Activated naive CD4-positive, alpha-beta T cell treated with anti-CD3 and anti-CD28 coated beads, Interleukin-2, amount 50 U/mL, for 72 hours (primary cell): ENCODE measurements at regions not wholly inside any gene's neighbourhood (a gene's known extent, or its start where the extent isn't known, plus 50 kb on each side); places are given as distances from the start of the nearest gene placed in this dataset.

Experiments used
- ATAC-seq, 2 donors: fragments of 150-1000 bp; cut with Tn5 transposase; 2 replicates each; pipeline ENCODE4 v1.10.0; 2021; ENCODE audit warnings: mild to moderate bottlenecking in 2 of 2, moderate library complexity in 2 of 2
- DNase-seq, 2 donors: peaks; one replicate each; pipeline ENCODE4 v3.0.0; 2021 to 2022; ENCODE audit warnings: low spot score in 2 of 2
- H3K27ac Mint-ChIP-seq, 2 donors: one replicate each; pipeline ENCODE4 v1.8.0; 2022; ENCODE audit warnings: mild to moderate bottlenecking in 2 of 2, mixed read lengths in 2 of 2
- H3K36me3 Mint-ChIP-seq, 2 donors: one replicate each; pipeline ENCODE4 v1.8.0; 2022; ENCODE audit warnings: mixed read lengths in 2 of 2
- H3K9me3 Mint-ChIP-seq, 2 donors: one replicate each; pipeline ENCODE4 v1.8.0; 2022; ENCODE audit warnings: mixed read lengths in 2 of 2

GRCh38 chr1:218815076-218815475, 358.6 kb upstream of the LYPLAL1 start:
- no peaks in the 10 kb centered on the region for H3K36me3 Mint-ChIP-seq
- ATAC-seq (no peak), DNase-seq (no peak)
- peaks cover 0 to 10% of the 10 kb centered on the region in 2 donors for H3K9me3 Mint-ChIP-seq
- H3K27ac Mint-ChIP-seq: no peak overlapping the region

- no peaks in the 10 kb centered on the region for H3K36me3 Mint-ChIP-seq
Observed at GRCh38 chr1:218817071-218817470, 356.6 kb upstream of the LYPLAL1 start.

GRCh38 chr1:218817691-218818465, 355.8 kb upstream of the LYPLAL1 start:
- ATAC-seq: no peak
- no peak overlapping the region for H3K27ac Mint-ChIP-seq

More at GRCh38 chr1:218817071-218817470, 356.6 kb upstream of the LYPLAL1 start:
- peaks cover 6 to 10% of the 10 kb centered on the region in 2 donors for H3K9me3 Mint-ChIP-seq
- no peak for DNase-seq
- H3K27ac Mint-ChIP-seq: no peak overlapping the region
- ATAC-seq: no peak

GRCh38 chr1:218823291-218823900, 350.3 kb upstream of the LYPLAL1 start:
- Mint-ChIP-seq H3K36me3 (no peaks in the 10 kb centered on the region), H3K9me3 (peaks cover 10 to 11% of the 10 kb centered on the region in 2 donors), H3K27ac (no peak overlapping the region)
- no peak for DNase-seq
- ATAC-seq: no peak

More at GRCh38 chr1:218817691-218818465, 355.8 kb upstream of the LYPLAL1 start:
- H3K9me3 Mint-ChIP-seq: peaks cover 6 to 10% of the 10 kb centered on the region in 2 donors
- H3K36me3 Mint-ChIP-seq: no peaks in the 10 kb centered on the region
- DNase-seq: no peak

- ATAC-seq: no peak
- no peaks in the 10 kb centered on the region for H3K36me3 Mint-ChIP-seq
- DNase-seq: no peak
- H3K27ac Mint-ChIP-seq: no peak overlapping the region
- peaks cover 5 to 7% of the 10 kb centered on the region in 2 donors for H3K9me3 Mint-ChIP-seq
Observed at GRCh38 chr1:218827486-218827885, 346.2 kb upstream of the LYPLAL1 start.

GRCh38 chr1:218828125-218828650, 345.5 kb upstream of the LYPLAL1 start:
- no peak for DNase-seq
- no peak overlapping the region for H3K27ac Mint-ChIP-seq
- H3K9me3 Mint-ChIP-seq: peaks cover 5 to 7% of the 10 kb centered on the region in 2 donors

GRCh38 chr1:218829097-218829496, 344.6 kb upstream of the LYPLAL1 start:
- peaks cover 2 to 10% of the 10 kb centered on the region in 2 donors for H3K9me3 Mint-ChIP-seq
- DNase-seq (no peak), ATAC-seq (no peak)
- H3K36me3 Mint-ChIP-seq: no peaks in the 10 kb centered on the region
- no peak overlapping the region for H3K27ac Mint-ChIP-seq

More at GRCh38 chr1:218828125-218828650, 345.5 kb upstream of the LYPLAL1 start:
- no peaks in the 10 kb centered on the region for H3K36me3 Mint-ChIP-seq
- ATAC-seq: no peak

GRCh38 chr1:218835609-218836008, 338.1 kb upstream of the LYPLAL1 start:
- no peak for DNase-seq
- ATAC-seq: no peak
- H3K9me3 Mint-ChIP-seq: peaks cover 3 to 15% of the 10 kb centered on the region in 2 donors
- H3K36me3 Mint-ChIP-seq: no peaks in the 10 kb centered on the region
- no peak overlapping the region for H3K27ac Mint-ChIP-seq

GRCh38 chr1:218836264-218836663, 337.4 kb upstream of the LYPLAL1 start:
- peaks cover 3 to 15% of the 10 kb centered on the region in 2 donors for H3K9me3 Mint-ChIP-seq
- DNase-seq (no peak), ATAC-seq (no peak)
- no peak overlapping the region for H3K27ac Mint-ChIP-seq
- H3K36me3 Mint-ChIP-seq: no peaks in the 10 kb centered on the region

- Mint-ChIP-seq H3K27ac (no peak overlapping the region), H3K36me3 (no peaks in the 10 kb centered on the region), H3K9me3 (peaks cover 3 to 11% of the 10 kb centered on the region in 2 donors)
- DNase-seq (no peak), ATAC-seq (no peak)
Observed at GRCh38 chr1:218837051-218837450, 336.6 kb upstream of the LYPLAL1 start.

- DNase-seq (no peak), ATAC-seq (no peak)
- no peaks in the 10 kb centered on the region for H3K36me3 Mint-ChIP-seq
- H3K9me3 Mint-ChIP-seq: peaks cover 14 to 17% of the 10 kb centered on the region in 2 donors
- H3K27ac Mint-ChIP-seq: no peak overlapping the region
Observed at GRCh38 chr1:218845589-218845988, 328.1 kb upstream of the LYPLAL1 start.

- ATAC-seq (no peak), DNase-seq (no peak)
- H3K9me3 Mint-ChIP-seq: peaks cover 14 to 17% of the 10 kb centered on the region in 2 donors
- H3K36me3 Mint-ChIP-seq: no peaks in the 10 kb centered on the region
- no peak overlapping the region for H3K27ac Mint-ChIP-seq
Observed at GRCh38 chr1:218846181-218846580, 327.5 kb upstream of the LYPLAL1 start.

GRCh38 chr1:218847089-218847768, 326.4 kb upstream of the LYPLAL1 start:
- DNase-seq: no peak
- Mint-ChIP-seq H3K27ac (no peak overlapping the region), H3K9me3 (peaks cover 17 to 21% of the 10 kb centered on the region in 2 donors), H3K36me3 (no peaks in the 10 kb centered on the region)
- no peak for ATAC-seq

- Mint-ChIP-seq H3K36me3 (no peaks in the 10 kb centered on the region), H3K9me3 (peaks cover 17 to 18% of the 10 kb centered on the region in 2 donors), H3K27ac (no peak overlapping the region)
- no peak for DNase-seq
- no peak for ATAC-seq
Observed at GRCh38 chr1:218848009-218848408, 325.7 kb upstream of the LYPLAL1 start.

- Mint-ChIP-seq H3K9me3 (peaks cover 9 to 16% of the 10 kb centered on the region in 2 donors), H3K27ac (no peak overlapping the region), H3K36me3 (no peaks in the 10 kb centered on the region)
- DNase-seq (no peak), ATAC-seq (no peak)
Observed at GRCh38 chr1:218850367-218850766, 323.3 kb upstream of the LYPLAL1 start.

- no peaks in the 10 kb centered on the region for H3K36me3 Mint-ChIP-seq
- no peak for ATAC-seq
- H3K9me3 Mint-ChIP-seq: peaks cover 3 to 10% of the 10 kb centered on the region in 2 donors
- no peak overlapping the region for H3K27ac Mint-ChIP-seq
- DNase-seq: no peak
Observed at GRCh38 chr1:218851586-218851985, 322.1 kb upstream of the LYPLAL1 start.

- Mint-ChIP-seq H3K9me3 (peaks cover 3 to 8% of the 10 kb centered on the region in 2 donors), H3K27ac (no peak overlapping the region), H3K36me3 (no peaks in the 10 kb centered on the region)
- ATAC-seq (no peak), DNase-seq (no peak)
Observed at GRCh38 chr1:218852527-218852926, 321.2 kb upstream of the LYPLAL1 start.
